Mesenchymal stem cell (in vitro differentiated cells and primary cell): ENCODE measurements at regions not wholly inside any gene's neighbourhood (a gene's known extent, or its start where the extent isn't known, plus 50 kb on each side); places are given as distances from the start of the nearest gene placed in this dataset.

Experiments
- DNase-seq: peaks from one replicate; pipeline ENCODE4 v3.0.0-alpha.2; 2013
- H2AFZ ChIP-seq: one replicate; pipeline ENCODE4 v1.6.1; 2013; ENCODE audit warnings: low read depth, mild to moderate bottlenecking, control low read depth, inconsistent platforms, low read length, moderate library complexity
- H2AK5ac ChIP-seq: 2 replicates; pipeline ENCODE4 v1.6.1; 2013; ENCODE audit warnings: low read length, moderate library complexity, mild to moderate bottlenecking, inconsistent platforms; ENCODE audit not compliant: severe bottlenecking
- H2BK120ac ChIP-seq: one replicate; pipeline ENCODE4 v1.6.1; 2013; ENCODE audit warnings: low read depth, mild to moderate bottlenecking, inconsistent platforms, low read length, moderate library complexity
- H2BK12ac ChIP-seq, 2 experiments: one replicate each; pipeline ENCODE4 v1.6.1; 2013; ENCODE audit warnings: inconsistent platforms in 2 of 2, low read length in 2 of 2, mild to moderate bottlenecking in 2 of 2, moderate library complexity in 2 of 2, control low read depth in 1 of 2
- H2BK15ac ChIP-seq: one replicate; pipeline ENCODE4 v1.6.1; 2013; ENCODE audit warnings: mild to moderate bottlenecking, low read depth, inconsistent platforms; ENCODE audit not compliant: poor library complexity, severe bottlenecking
- H2BK5ac ChIP-seq: 2 replicates; pipeline ENCODE4 v1.6.1; 2013; ENCODE audit warnings: low read depth, mild to moderate bottlenecking, low read length, control low read depth, inconsistent platforms; ENCODE audit not compliant: poor library complexity, severe bottlenecking
- H3K14ac ChIP-seq, 2 experiments: one replicate each; pipeline ENCODE4 v1.6.1; 2013; ENCODE audit warnings: inconsistent platforms in 2 of 2, low read length in 2 of 2, control low read depth in 1 of 2, mild to moderate bottlenecking in 1 of 2, moderate library complexity in 1 of 2
- H3K18ac ChIP-seq, 2 experiments: one replicate each; pipeline ENCODE4 v1.6.1; 2013; ENCODE audit warnings: inconsistent platforms in 2 of 2, low read length in 2 of 2, control low read depth in 1 of 2, low read depth in 1 of 2, mild to moderate bottlenecking in 1 of 2
- H3K23ac ChIP-seq, 2 experiments: one replicate each; pipeline ENCODE4 v1.6.1; 2013; ENCODE audit warnings: inconsistent platforms in 2 of 2, low read length in 2 of 2, mild to moderate bottlenecking in 2 of 2, moderate library complexity in 2 of 2, control low read depth in 1 of 2
- H3K27ac ChIP-seq: 2 replicates; pipeline ENCODE4 v1.5.1; 2013; ENCODE audit warnings: mild to moderate bottlenecking, moderate library complexity, low read length, control low read depth, inconsistent platforms; ENCODE audit not compliant: poor library complexity, severe bottlenecking
- H3K27me3 ChIP-seq, 2 experiments: 2 replicates each; pipeline versions ENCODE4 v1.6.1 to v1.7.0; 2013; ENCODE audit warnings: low read length in 2 of 2, mild to moderate bottlenecking in 2 of 2, moderate library complexity in 2 of 2, control low read depth in 1 of 2, inconsistent platforms in 1 of 2; ENCODE audit not compliant: control insufficient read depth in 1 of 2, insufficient read depth in 1 of 2
- H3K36me3 ChIP-seq, 2 experiments: 2 replicates each; pipeline versions ENCODE4 v1.6.1 to v1.7.0; 2013; ENCODE audit warnings: low read length in 2 of 2, control low read depth in 1 of 2, inconsistent platforms in 1 of 2, low read depth in 1 of 2, mild to moderate bottlenecking in 1 of 2; ENCODE audit not compliant: insufficient read depth in 2 of 2, control insufficient read depth in 1 of 2
- H3K4ac ChIP-seq, 2 experiments: one replicate each; pipeline ENCODE4 v1.6.1; 2013; ENCODE audit warnings: inconsistent platforms in 2 of 2, low read length in 2 of 2, mild to moderate bottlenecking in 2 of 2, moderate library complexity in 2 of 2, control low read depth in 1 of 2, low read depth in 1 of 2
- H3K4me1 ChIP-seq: 2 replicates; pipeline ENCODE4 v1.6.1; 2013; ENCODE audit warnings: low read depth, low read length, control low read depth; ENCODE audit not compliant: control insufficient read depth, insufficient read depth
- H3K4me2 ChIP-seq: 2 replicates; pipeline ENCODE4 v1.6.1; 2013; ENCODE audit warnings: low read length, mild to moderate bottlenecking, inconsistent platforms; ENCODE audit not compliant: poor library complexity, severe bottlenecking
- H3K4me3 ChIP-seq, 2 experiments: 2 replicates each; pipeline versions ENCODE4 v1.5.1 to v1.7.0; 2013; ENCODE audit warnings: low read length in 2 of 2, mild to moderate bottlenecking in 2 of 2, control low read depth in 1 of 2, low read depth in 1 of 2; ENCODE audit not compliant: insufficient read depth in 1 of 2
- H3K79me1 ChIP-seq: replicated peaks from 2 replicates; pipeline ENCODE4 v1.6.1; 2013; ENCODE audit warnings: mild to moderate bottlenecking, control low read depth, low read length, inconsistent platforms; ENCODE audit not compliant: poor library complexity, severe bottlenecking
- H3K9ac ChIP-seq: 2 replicates; pipeline ENCODE4 v1.7.0; 2013; ENCODE audit warnings: mild to moderate bottlenecking, low read length, moderate library complexity
- H3K9me3 ChIP-seq: 2 replicates; pipeline ENCODE4 v1.7.0; 2013; ENCODE audit warnings: mild to moderate bottlenecking, low read length; ENCODE audit not compliant: control insufficient read depth
- H4K8ac ChIP-seq: one replicate; pipeline ENCODE4 v1.6.1; 2013; ENCODE audit warnings: inconsistent platforms, mild to moderate bottlenecking, low read length, moderate library complexity
- H4K91ac ChIP-seq: one replicate; pipeline ENCODE4 v1.6.1; 2013; ENCODE audit warnings: mild to moderate bottlenecking, low read length, inconsistent platforms
- WGBS: methylation state at CpG from one replicate; pipeline ENCODE4 v1.1.7; 2013; ENCODE audit warnings: mixed read lengths; 5-methylcytosine and 5-hydroxymethylcytosine counted together

DNA sequence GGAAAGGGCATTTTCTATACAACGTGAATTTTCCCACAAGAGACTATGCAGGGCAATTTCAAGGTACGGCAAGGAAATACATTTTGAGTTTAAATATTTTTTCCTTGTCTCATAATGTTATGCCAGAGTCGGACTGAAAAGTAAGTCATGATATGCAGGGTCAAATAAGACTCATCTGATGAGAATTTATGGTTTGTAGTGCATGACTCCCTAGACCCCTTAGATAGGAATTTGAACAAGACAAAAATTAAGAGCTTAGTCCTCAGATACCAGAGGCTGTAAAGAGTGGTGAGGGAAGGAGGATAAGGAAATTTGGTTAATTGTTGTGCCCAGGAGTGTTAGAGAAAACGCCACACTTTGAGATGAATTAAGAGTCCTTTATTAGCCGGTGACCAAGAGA lies 616.6 kb downstream of the XPNPEP1 start:
- Histone ChIP-seq H3K9me3 (peaks cover 7% of the 10 kb centered on the region), H3K4me3 (no peak overlapping the region), H2AK5ac (no peak overlapping the region), H3K4ac (no peak overlapping the region), H2BK15ac (no peak overlapping the region), H3K27ac (no peak overlapping the region), H4K8ac (no peak overlapping the region), H3K9ac (no peak overlapping the region), H4K91ac (no peak overlapping the region), H3K4me1 (no peaks in the 10 kb centered on the region), H2BK12ac (no peak overlapping the region), H2AFZ (no peak overlapping the region), H3K4me2 (no peak overlapping the region), H3K14ac (no peak overlapping the region), H2BK5ac (no peak overlapping the region), H3K23ac (no peak overlapping the region), H3K79me1 (no peaks in the 10 kb centered on the region), H3K27me3 (no peaks in the 10 kb centered on the region), H3K36me3 (no peaks in the 10 kb centered on the region), H3K18ac (no peak overlapping the region), H2BK120ac (no peak overlapping the region)
- DNase-seq: no peak
- 77% methylated on average over 5 of the region's 5 CpGs for WGBS

DNA sequence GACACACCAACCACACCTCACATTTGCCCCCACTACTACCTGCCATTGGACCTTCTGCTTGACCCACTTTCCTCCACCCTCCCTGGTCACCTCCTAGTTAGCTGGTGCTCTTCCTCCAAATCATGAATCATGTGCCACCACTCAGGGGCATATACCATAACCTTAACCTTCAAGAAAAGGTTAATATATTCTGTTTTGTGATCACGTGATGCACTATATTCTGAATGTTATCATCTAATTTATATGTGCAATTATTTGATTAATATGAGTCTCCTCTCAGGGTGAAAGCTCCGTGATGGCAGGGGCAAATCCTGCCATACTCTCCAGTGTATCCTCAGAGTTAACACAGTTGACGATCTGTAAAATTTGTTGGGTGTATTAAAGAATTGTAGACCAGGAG lies 635.5 kb downstream of the XPNPEP1 start:
- H3K4me2 ChIP-seq: no peak overlapping the region
- H2AFZ ChIP-seq: no peak overlapping the region
- peak overlapping the region; percentile 21 for H4K8ac ChIP-seq
- H4K91ac ChIP-seq: no peak overlapping the region
- peak overlapping the region in 1 of 2 experiments; percentile 78 for H2BK12ac ChIP-seq
- no peaks in the 10 kb centered on the region for H3K79me1 ChIP-seq
- 100% methylated on average over 2 of the region's 3 CpGs for WGBS
- no peak overlapping the region for H2BK15ac ChIP-seq
- no peaks in the 10 kb centered on the region for H3K36me3 ChIP-seq
- no peak overlapping the region for H3K4ac ChIP-seq
- H3K14ac ChIP-seq: no peak overlapping the region
- no peak overlapping the region for H2BK5ac ChIP-seq
- H3K27ac ChIP-seq: no peak overlapping the region
- H2AK5ac ChIP-seq: no peak overlapping the region
- H3K4me1 ChIP-seq: peaks cover 3% of the 10 kb centered on the region
- H3K4me3 ChIP-seq: no peak overlapping the region
- no peak for DNase-seq
- H3K27me3 ChIP-seq: no peaks in the 10 kb centered on the region
- no peak overlapping the region for H2BK120ac ChIP-seq
- H3K23ac ChIP-seq: no peak overlapping the region
- no peak overlapping the region for H3K18ac ChIP-seq
- no peak overlapping the region for H3K9ac ChIP-seq
- peaks cover under 1% of the 10 kb centered on the region for H3K9me3 ChIP-seq

- Histone ChIP-seq H2BK120ac (no peak overlapping the region), H3K4me2 (no peak overlapping the region), H3K27ac (no peak overlapping the region), H3K4ac (no peak overlapping the region), H2BK5ac (no peak overlapping the region), H3K18ac (no peak overlapping the region), H3K79me1 (no peaks in the 10 kb centered on the region), H2BK15ac (no peak overlapping the region), H2AFZ (no peak overlapping the region), H3K4me3 (no peak overlapping the region), H4K8ac (no peak overlapping the region), H4K91ac (no peak overlapping the region), H3K23ac (no peak overlapping the region), H2AK5ac (no peak overlapping the region), H2BK12ac (no peak overlapping the region), H3K36me3 (no peaks in the 10 kb centered on the region), H3K9ac (no peak overlapping the region), H3K9me3 (no peaks in the 10 kb centered on the region), H3K14ac (no peak overlapping the region), H3K27me3 (no peaks in the 10 kb centered on the region), H3K4me1 (peaks cover 3% of the 10 kb centered on the region)
- peak; percentile 90 for DNase-seq
Measured at GRCh38 chr10:109282510-109282909, 640.8 kb downstream of the XPNPEP1 start.

GRCh38 chr10:109281347-109281746 lies 642.0 kb downstream of the XPNPEP1 start:
- H3K27ac ChIP-seq: no peak overlapping the region
- no peak overlapping the region for H2AK5ac ChIP-seq
- H2BK120ac ChIP-seq: no peak overlapping the region
- H3K4me1 ChIP-seq: peaks cover 3% of the 10 kb centered on the region
- no peak overlapping the region for H2BK5ac ChIP-seq
- no peak overlapping the region for H3K4me2 ChIP-seq
- H3K14ac ChIP-seq: no peak overlapping the region
- WGBS: no CpG with 5 or more reads among the region's 1 CpG
- H2AFZ ChIP-seq: no peak overlapping the region
- H4K91ac ChIP-seq: no peak overlapping the region
- H4K8ac ChIP-seq: no peak overlapping the region
- no peak for DNase-seq
- H3K36me3 ChIP-seq: no peaks in the 10 kb centered on the region
- no peak overlapping the region for H3K9ac ChIP-seq
- H3K79me1 ChIP-seq: no peaks in the 10 kb centered on the region
- no peaks in the 10 kb centered on the region for H3K27me3 ChIP-seq
- H3K18ac ChIP-seq: no peak overlapping the region
- H3K23ac ChIP-seq: no peak overlapping the region
- H3K4ac ChIP-seq: no peak overlapping the region
- no peak overlapping the region for H3K4me3 ChIP-seq
- H3K9me3 ChIP-seq: no peaks in the 10 kb centered on the region
- no peak overlapping the region for H2BK15ac ChIP-seq
- no peak overlapping the region for H2BK12ac ChIP-seq
